ENCODE measurements at regions not wholly inside any gene's neighbourhood (a gene's known extent, or its start where the extent isn't known, plus 50 kb on each side); places are given as distances from the start of the nearest gene placed in this dataset.
A peak's percentile ranks its signal among the peaks of the same experiment; 100 is the strongest.

DNA sequence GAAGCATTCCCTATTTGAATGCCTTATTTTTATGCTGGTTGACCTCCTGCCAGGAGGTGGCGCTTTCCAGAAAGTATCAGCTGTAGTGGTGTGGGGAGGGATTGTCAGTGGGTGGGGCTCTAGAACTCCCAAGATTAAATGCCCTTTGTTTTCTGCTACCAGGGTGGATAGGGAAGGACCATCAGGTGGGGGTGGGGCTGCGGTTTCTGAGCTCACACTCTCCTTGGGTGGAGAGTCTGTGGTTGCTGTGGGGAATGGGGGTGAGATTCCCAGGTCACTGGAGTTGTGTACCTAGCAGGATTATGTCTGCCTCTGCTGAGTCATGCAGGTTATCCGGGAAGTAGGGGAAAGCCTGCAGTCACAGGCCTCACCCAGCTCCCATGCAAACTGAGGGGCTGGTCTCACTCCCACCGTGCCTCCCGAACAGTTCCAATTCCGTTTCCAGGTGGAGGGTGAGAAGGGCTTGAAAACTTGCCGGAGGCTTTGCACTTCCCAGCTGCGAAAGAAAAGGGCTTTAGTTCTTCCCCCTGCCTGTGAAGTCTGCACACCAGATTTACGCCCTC lies 68.3 kb downstream of the ALG10B start:
- Mint-ChIP-seq H3K36me3 (ENCODE audit: low read depth) (peaks cover 1% of the 10 kb centered on the region), H3K27ac (ENCODE audit: unreplicated experiment) (no peak overlapping the region), H3K9me3 (ENCODE audit: low read depth) (peaks cover 28% of the 10 kb centered on the region), H3K4me3 (ENCODE audit: unreplicated experiment) (no peak overlapping the region), H3K4me1 (ENCODE audit: low read depth) (no peaks in the 10 kb centered on the region), H3K27me3 (ENCODE audit: low read depth) (no peaks in the 10 kb centered on the region)
- no peak for DNase-seq (ENCODE audit: low spot score)
- TF ChIP-seq CTCF (IDR thresholded peaks at IDR 0.05), result peak; percentile 31

GRCh38 chr12:38385486-38385885 lies 68.9 kb downstream of the ALG10B start:
- TF ChIP-seq CTCF (IDR thresholded peaks at IDR 0.05), result no peak
- H3K4me1 Mint-ChIP-seq (ENCODE audit: low read depth), result no peaks in the 10 kb centered on the region
- no peak for DNase-seq (ENCODE audit: low spot score)
- H3K36me3 Mint-ChIP-seq (ENCODE audit: low read depth), result peaks cover 1% of the 10 kb centered on the region
- no peak overlapping the region for H3K27ac Mint-ChIP-seq (ENCODE audit: unreplicated experiment)
- H3K27me3 Mint-ChIP-seq (ENCODE audit: low read depth), result no peaks in the 10 kb centered on the region
- no peak overlapping the region for H3K4me3 Mint-ChIP-seq (ENCODE audit: unreplicated experiment)
- peaks cover 27% of the 10 kb centered on the region for H3K9me3 Mint-ChIP-seq (ENCODE audit: low read depth)

- DNase-seq (ENCODE audit: low spot score), result no peak
- no peak overlapping the region for H3K4me3 Mint-ChIP-seq (ENCODE audit: unreplicated experiment)
- no peaks in the 10 kb centered on the region for H3K27me3 Mint-ChIP-seq (ENCODE audit: low read depth)
- H3K36me3 Mint-ChIP-seq (ENCODE audit: low read depth), result peaks cover 1% of the 10 kb centered on the region
- no peak for TF ChIP-seq CTCF (IDR thresholded peaks at IDR 0.05)
- H3K9me3 Mint-ChIP-seq (ENCODE audit: low read depth), result peaks cover 24% of the 10 kb centered on the region
- no peak overlapping the region for H3K27ac Mint-ChIP-seq (ENCODE audit: unreplicated experiment)
- no peaks in the 10 kb centered on the region for H3K4me1 Mint-ChIP-seq (ENCODE audit: low read depth)
Observed at GRCh38 chr12:38386205-38386985, 69.8 kb downstream of the ALG10B start.

DNA sequence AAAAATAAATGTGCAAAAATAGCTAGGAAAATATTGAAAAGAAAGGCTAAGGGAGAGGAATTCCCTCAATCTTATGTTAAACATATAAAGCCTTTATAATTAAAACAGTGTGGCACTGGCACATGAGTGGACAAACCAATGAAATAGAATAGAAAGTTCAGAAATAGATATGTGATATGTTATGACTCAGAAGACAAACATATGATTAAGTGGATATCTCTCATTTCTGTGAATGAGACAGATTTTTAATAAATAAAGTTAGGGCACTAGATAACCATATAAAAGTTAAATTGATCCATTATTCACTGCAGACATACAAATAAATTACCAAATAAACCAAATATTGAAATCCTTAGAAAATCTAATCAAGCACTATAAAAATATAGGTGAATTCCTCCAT lies 73.0 kb downstream of the ALG10B start:
- Mint-ChIP-seq H3K9me3 (ENCODE audit: low read depth) (peaks cover 3% of the 10 kb centered on the region), H3K4me3 (ENCODE audit: unreplicated experiment) (no peak overlapping the region), H3K36me3 (ENCODE audit: low read depth) (no peaks in the 10 kb centered on the region), H3K4me1 (ENCODE audit: low read depth) (no peaks in the 10 kb centered on the region), H3K27ac (ENCODE audit: unreplicated experiment) (no peak overlapping the region), H3K27me3 (ENCODE audit: low read depth) (no peaks in the 10 kb centered on the region)
- DNase-seq (ENCODE audit: low spot score), result no peak
- no peak for TF ChIP-seq CTCF (IDR thresholded peaks at IDR 0.05)

DNA sequence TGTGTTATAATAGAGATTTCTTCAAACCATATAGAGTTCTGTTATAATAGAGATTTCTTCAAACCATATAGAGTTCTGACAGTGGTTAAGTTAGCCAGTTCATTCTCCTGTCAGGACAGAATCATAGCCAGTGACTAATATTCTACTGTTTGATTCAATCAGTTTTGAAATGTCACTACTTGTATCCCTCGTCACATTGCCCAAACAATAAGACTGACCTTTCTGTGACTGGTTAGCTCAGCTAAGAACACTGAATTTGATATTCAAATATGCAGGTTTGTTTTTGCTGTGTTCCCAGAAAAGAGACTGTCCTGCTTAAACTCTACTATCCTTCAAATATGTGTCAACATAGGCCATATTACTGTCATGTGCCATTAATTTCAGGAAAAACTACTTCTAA lies 74.4 kb downstream of the ALG10B start:
- Mint-ChIP-seq H3K27ac (ENCODE audit: unreplicated experiment) (no peak overlapping the region), H3K9me3 (ENCODE audit: low read depth) (peaks cover 3% of the 10 kb centered on the region), H3K4me3 (ENCODE audit: unreplicated experiment) (no peak overlapping the region), H3K4me1 (ENCODE audit: low read depth) (no peaks in the 10 kb centered on the region), H3K27me3 (ENCODE audit: low read depth) (no peaks in the 10 kb centered on the region), H3K36me3 (ENCODE audit: low read depth) (no peaks in the 10 kb centered on the region)
- no peak for TF ChIP-seq CTCF (IDR thresholded peaks at IDR 0.05)
- no peak for DNase-seq (ENCODE audit: low spot score)

All from chondrocyte (in vitro differentiated cells).